Prostate gland (tissue), 2 donors: ENCODE measurements at regions not wholly inside any gene's neighbourhood (a gene's known extent, or its start where the extent isn't known, plus 50 kb on each side); places are given as distances from the start of the nearest gene placed in this dataset.

Experiments
- CTCF ChIP-seq, 4 experiments: fragments of 200-600 bp in 2 of 4; fragments of 450-650 bp in 2 of 4; sonication (generic) in 2 of 4; IDR thresholded peaks; 1 replicate in 3 of 4; 2 replicates in 1 of 4; pipeline ENCODE4 v1.5.1; 2016 to 2019; ENCODE audit warnings: antibody characterized with exemption in 4 of 4, mild to moderate bottlenecking in 2 of 4, moderate library complexity in 2 of 4
- POLR2A ChIP-seq: fragments of 450-650 bp; IDR thresholded peaks from one replicate; pipeline ENCODE4 v1.6.1; 2016; ENCODE audit warnings: antibody characterized with exemption, mild to moderate bottlenecking
- POLR2AphosphoS5 ChIP-seq: sonication (generic); formaldehyde crosslinking; IDR thresholded peaks from one replicate; pipeline ENCODE4 v1.6.1; 2017; ENCODE audit warnings: antibody characterized with exemption

GRCh38 chr21:27108228-27108627 is 141.3 kb upstream of the ADAMTS5 start:
- TF ChIP-seq CTCF (IDR thresholded peaks at IDR 0.05) (no peak), POLR2A (no peak), POLR2AphosphoS5 (peak; percentile 37)
